ENCODE measurements at regions not wholly inside any gene's neighbourhood (a gene's known extent, or its start where the extent isn't known, plus 50 kb on each side); places are given as distances from the start of the nearest gene placed in this dataset.
"Not testable (repeated sequence)": the region's sequence is repeated elsewhere in the genome, so short reads cannot be mapped to it uniquely, and the experiment has no call there.

DNA sequence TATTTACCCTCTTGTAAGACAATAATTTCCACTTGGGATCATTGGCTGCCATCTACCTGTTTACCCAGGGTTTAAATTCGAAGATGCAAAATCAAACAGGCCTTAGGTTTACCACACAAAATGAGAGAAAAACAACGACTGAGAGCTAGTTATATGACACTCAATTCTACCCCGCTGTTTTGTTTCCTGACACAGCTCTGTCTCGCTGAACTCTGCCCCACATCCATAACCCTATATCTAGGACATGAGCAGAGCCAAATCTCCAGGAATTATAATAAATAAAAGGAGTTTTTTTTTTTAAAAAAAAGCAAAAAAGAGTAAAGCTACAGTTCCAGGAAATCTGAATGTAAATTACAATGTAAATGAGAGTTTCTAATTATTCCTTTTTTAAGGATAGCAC lies 165.4 kb upstream of the NR2F2 start:
- TF ChIP-seq, protein P1, sequence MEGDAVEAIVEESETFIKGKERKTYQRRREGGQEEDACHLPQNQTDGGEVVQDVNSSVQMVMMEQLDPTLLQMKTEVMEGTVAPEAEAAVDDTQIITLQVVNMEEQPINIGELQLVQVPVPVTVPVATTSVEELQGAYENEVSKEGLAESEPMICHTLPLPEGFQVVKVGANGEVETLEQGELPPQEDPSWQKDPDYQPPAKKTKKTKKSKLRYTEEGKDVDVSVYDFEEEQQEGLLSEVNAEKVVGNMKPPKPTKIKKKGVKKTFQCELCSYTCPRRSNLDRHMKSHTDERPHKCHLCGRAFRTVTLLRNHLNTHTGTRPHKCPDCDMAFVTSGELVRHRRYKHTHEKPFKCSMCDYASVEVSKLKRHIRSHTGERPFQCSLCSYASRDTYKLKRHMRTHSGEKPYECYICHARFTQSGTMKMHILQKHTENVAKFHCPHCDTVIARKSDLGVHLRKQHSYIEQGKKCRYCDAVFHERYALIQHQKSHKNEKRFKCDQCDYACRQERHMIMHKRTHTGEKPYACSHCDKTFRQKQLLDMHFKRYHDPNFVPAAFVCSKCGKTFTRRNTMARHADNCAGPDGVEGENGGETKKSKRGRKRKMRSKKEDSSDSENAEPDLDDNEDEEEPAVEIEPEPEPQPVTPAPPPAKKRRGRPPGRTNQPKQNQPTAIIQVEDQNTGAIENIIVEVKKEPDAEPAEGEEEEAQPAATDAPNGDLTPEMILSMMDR (conservative IDR thresholded peaks at IDR 0.05; ENCODE audit: low read depth, low read length): no peak
- no peak for DNase-seq (ENCODE audit: low read depth)
- H3K4me3 ChIP-seq (ENCODE audit: low read length): no peak overlapping the region

DNA sequence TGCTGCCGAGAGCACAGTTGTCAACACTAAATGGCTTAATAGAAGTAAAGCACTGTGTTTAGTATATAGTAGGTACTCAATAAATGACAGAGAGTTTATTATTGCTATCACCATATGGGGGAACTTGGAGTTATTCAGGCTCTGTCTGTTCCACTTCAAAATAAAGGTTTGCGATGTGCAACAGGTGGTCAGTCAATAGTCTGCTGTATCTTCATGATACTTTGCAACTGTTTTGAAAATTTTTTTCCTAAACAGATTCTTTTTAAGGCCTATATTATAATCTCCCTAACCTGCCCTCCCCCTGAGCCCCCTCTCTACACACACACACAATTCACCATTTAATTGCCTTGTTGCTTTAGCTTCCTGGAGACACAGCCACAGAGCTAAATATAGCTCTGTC lies 164.7 kb upstream of the NR2F2 start:
- no peak for DNase-seq (ENCODE audit: low read depth)
- TF ChIP-seq, protein P1 (conservative IDR thresholded peaks at IDR 0.05; ENCODE audit: low read depth, low read length): no peak
- no peak overlapping the region for H3K4me3 ChIP-seq (ENCODE audit: low read length)

DNA sequence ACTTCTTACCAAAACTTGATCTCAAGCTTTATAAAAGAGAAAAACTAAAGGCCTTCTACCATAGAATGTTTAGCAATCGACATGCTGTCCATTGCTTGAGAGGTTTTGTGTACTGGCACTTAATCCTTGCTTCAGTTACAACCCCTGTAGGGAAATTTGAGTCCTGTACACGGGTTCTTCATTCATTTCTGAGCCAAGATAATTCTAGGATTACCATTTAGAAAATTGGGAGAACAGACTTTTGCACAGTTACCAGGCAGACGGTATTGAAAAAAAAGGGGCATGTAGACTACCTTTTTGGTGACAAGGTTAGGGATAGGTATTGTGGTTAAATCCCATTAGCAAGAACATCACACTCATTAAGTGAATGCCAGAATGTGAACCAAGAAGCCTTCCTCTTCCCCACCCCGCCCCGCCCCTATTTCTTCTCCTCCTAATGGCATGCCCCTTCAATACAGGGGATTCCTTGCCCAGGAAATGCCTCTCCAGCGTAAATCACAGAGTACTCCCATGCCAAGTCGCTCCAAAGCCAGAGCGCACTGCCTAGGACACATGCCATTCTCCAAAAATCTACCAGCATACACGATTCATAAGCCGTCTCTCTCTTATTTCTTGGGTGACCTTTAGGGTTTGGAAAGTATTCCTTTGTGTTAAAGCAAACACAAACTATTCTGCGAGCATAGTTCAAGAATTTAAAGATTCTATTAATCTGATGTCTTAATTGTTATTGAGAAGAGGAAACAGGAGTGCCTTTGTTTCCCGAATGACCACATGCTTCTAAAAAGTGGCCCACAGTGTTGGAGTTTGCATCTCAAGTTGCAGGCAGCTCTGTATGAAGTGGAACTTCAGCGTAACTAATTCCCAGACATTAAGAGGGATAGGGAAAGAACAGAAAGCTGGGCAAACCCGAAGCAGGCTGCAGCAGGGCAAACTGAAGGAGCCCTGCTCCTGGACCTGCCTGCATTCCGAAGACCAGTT lies 164.0 kb upstream of the NR2F2 start:
- TF ChIP-seq, protein P1 (conservative IDR thresholded peaks at IDR 0.05; ENCODE audit: low read depth, low read length): no peak
- H3K4me3 ChIP-seq (ENCODE audit: low read length): no peak overlapping the region
- no peak for DNase-seq (ENCODE audit: low read depth)

DNA sequence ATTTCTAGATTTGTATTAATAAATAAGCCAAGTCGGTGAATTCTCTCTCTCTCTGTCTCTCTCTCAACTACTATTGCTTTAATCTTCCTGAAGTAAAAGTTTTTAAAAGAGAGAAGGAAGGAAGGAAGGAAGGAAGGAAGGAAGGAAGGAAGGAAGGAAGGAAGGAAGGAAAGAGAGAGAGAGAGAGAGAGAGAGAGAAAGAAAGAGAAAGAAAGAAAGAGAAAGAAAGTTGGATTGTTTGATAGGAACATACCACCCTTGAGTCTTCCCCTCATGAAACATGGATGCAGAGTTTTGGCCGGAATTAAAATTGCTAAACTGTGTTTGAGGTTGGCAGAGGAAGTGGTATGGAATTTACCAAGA lies 159.9 kb upstream of the NR2F2 start:
- not testable (repeated sequence) for DNase-seq (ENCODE audit: low read depth); H3K4me3 ChIP-seq (ENCODE audit: low read length)

DNA sequence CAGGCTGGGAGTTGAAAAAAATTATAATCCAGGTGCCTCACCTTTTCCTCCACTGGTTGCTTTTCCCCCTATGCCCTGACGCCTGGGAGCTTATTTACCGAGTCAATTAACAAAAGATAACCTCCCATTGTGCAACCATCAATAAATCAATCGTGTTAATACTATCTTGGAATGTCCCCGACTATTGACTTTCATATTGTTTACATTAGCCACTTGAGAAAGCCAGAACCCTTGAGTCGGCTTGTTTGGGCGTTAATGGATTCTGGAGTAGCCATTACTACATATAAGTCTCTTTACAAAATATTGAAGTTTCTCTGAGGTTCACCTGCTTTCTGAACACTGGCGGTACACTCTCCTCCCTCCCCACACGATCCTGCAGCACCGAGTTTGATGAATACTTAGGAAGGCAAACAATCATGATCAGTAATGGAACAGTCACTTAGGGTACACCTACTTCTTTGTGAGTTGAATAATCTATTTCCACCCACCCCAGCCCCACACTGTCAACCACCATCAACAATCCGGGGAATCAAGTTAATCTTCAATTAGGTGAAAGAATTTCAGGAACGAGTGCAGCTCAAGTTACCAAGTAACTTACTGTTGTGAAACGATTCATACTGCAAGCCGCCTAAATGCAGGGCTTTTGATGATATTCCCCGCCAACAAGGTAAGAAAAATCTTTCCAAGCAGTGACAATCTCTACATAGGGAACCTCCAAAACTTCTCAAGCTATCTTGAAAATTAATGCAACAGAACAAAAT lies 159.3 kb upstream of the NR2F2 start:
- DNase-seq (ENCODE audit: low read depth): peak; percentile 85
- TF ChIP-seq, protein P1 (conservative IDR thresholded peaks at IDR 0.05; ENCODE audit: low read depth, low read length): no peak
- peak overlapping the region; percentile 27 for H3K4me3 ChIP-seq (ENCODE audit: low read length)

DNA sequence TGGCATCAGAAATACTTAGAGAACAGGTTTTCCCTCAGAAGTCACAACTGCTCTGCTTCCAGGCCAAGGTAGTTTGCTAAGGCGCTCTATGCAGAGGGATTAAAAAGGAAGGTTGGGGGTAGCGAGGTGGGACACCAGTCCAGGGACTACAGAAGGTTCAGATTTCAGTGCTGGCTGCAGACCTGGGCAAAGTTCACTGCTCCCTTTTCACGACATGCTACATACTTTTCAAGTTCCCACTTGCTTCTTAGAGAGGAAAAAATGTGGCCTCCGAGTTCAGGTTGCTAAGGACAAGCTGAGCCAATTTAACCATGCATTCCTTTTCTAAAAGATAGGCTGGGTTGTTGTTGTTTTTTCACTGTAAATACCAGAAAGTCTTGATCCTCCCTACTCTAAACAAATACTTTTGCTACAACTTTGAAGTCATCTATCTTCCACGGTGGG lies 158.6 kb upstream of the NR2F2 start:
- peak; percentile 61 for DNase-seq (ENCODE audit: low read depth)
- H3K4me3 ChIP-seq (ENCODE audit: low read length): peak overlapping the region; percentile 27
- TF ChIP-seq, protein P1 (conservative IDR thresholded peaks at IDR 0.05; ENCODE audit: low read depth, low read length): no peak

DNA sequence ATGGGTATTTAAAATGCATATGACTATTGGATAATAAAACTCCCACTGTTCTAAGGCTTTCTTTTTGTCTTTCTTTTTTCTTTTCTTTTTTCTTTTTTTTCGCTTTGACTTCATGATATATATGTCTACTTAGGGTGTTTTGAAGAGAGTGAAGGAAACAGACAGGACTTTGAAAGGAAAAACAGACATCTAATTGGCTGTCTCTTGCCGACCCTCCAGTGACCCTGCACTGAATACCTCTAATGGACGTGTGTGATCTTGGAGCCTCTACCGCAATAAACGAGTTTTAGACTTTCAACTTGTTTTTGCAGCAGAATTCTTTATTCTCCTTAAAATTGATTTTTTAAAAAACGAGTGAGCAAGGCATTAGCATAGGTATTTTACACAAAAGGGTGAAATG lies 158.1 kb upstream of the NR2F2 start:
- TF ChIP-seq, protein P1 (conservative IDR thresholded peaks at IDR 0.05; ENCODE audit: low read depth, low read length): no peak
- no peak for DNase-seq (ENCODE audit: low read depth)
- H3K4me3 ChIP-seq (ENCODE audit: low read length): no peak overlapping the region
